Lower leg skin (tissue), 4 donors: ENCODE measurements at regions not wholly inside any gene's neighbourhood (a gene's known extent, or its start where the extent isn't known, plus 50 kb on each side); places are given as distances from the start of the nearest gene placed in this dataset.

ENCODE experiments used
- DNase-seq, 2 donors: peaks; one replicate each; pipeline ENCODE4 v3.0.0-alpha.2; 2019; ENCODE audit warnings: low spot score in 2 of 2
- H3K4me3 ChIP-seq: fragments of 200-600 bp; sonication (generic); 2 replicates; pipeline ENCODE4 v1.5.1; 2017; ENCODE audit warnings: mild to moderate bottlenecking, low read depth; ENCODE audit not compliant: poor library complexity, severe bottlenecking
- CTCF ChIP-seq, 3 donors: fragments of 450-650 bp; IDR thresholded peaks; one replicate each; pipeline ENCODE4 v1.5.1; 2016; ENCODE audit warnings: antibody characterized with exemption in 3 of 3, mild to moderate bottlenecking in 3 of 3, moderate library complexity in 2 of 3
- POLR2A ChIP-seq, 2 donors: fragments of 450-650 bp; IDR thresholded peaks; one replicate each; pipeline ENCODE4 v1.6.1; 2016 to 2017; ENCODE audit warnings: antibody characterized with exemption in 2 of 2, mild to moderate bottlenecking in 1 of 2, moderate library complexity in 1 of 2
- whole genome bisulfite sequencing, 2 donors: methylation state at CpG; one replicate each; pipeline ENCODE4 v1.1.5; 2018; 5-methylcytosine and 5-hydroxymethylcytosine counted together
- intact Hi-C: fragments of 100-400 bp; cut with DNase I; formaldehyde crosslinking; loops from one replicate; pipeline ENCODE4 v1.15.0; 2023; ENCODE audit warnings: low total_unique reads

GRCh38 chr22:44363013-44363979 lies 50.5 kb upstream of the SHISAL1 start:
- WGBS, 2 donors: 34 to 46% methylated on average over 25 to 27 of the region's 32 CpGs
- no peak overlapping the region for H3K4me3 ChIP-seq
- TF ChIP-seq POLR2A (IDR thresholded peaks at IDR 0.05) (no peak), CTCF (IDR thresholded peaks at IDR 0.05) (no peak)
- intact Hi-C loops: no loop called here
- peak; percentile 59 to 97 for DNase-seq

DNA sequence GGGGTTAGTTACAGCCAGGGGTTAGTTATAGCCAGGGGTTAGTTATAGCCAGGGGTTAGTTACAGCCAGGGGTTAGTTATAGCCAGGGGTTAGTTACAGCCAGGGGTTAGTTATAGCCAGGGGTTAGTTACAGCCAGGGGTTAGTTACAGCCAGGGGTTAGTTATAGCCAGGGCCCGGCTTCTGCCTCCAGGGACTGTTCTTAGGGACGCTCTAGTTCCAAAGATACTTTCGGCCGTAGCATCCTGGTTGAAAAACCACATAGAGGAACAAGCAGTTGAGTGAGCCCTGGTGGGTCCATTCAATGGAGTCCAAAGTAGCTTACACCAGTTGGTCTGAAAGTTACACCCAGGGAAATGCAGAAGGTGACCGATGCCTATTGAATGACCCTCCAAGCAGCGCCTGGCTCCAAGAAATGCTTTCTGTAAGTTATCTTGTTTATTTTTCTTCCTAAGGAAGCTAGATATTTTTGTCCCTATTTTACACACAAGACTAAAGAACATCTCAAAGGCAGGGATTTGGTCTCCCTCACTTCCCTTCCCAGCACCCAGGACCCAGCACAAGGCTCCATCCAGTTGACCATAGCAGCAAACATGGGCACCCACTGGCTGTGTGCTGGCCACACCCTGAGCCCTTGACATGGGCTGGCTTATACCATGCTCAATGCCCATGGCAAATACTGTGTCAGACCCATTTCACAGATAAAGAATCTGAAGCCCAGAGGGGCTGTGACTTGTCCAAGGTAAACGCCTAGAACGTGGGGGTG lies 49.7 kb upstream of the SHISAL1 start:
- 78 to 80% methylated on average over 8 of the region's 8 CpGs for WGBS, 2 donors
- DNase-seq: no peak
- intact Hi-C loops: no loop called here
- no peak for TF ChIP-seq POLR2A (IDR thresholded peaks at IDR 0.05)
- TF ChIP-seq CTCF (IDR thresholded peaks at IDR 0.05): no peak
- H3K4me3 ChIP-seq: no peak overlapping the region
